SH-SY5Y (cell line): ENCODE measurements at regions not wholly inside any gene's neighbourhood (a gene's known extent, or its start where the extent isn't known, plus 50 kb on each side); places are given as distances from the start of the nearest gene placed in this dataset.

ENCODE experiments used
- GATA2 ChIP-seq: IDR thresholded peaks from 2 replicates; pipeline ENCODE4 v1.6.1; 2011; ENCODE audit warnings: mild to moderate bottlenecking, low read depth, low read length
- GATA3 ChIP-seq: IDR thresholded peaks from 2 replicates; pipeline ENCODE4 v1.6.1; 2011; ENCODE audit warnings: low read depth, mild to moderate bottlenecking, low read length, moderate library complexity

DNA sequence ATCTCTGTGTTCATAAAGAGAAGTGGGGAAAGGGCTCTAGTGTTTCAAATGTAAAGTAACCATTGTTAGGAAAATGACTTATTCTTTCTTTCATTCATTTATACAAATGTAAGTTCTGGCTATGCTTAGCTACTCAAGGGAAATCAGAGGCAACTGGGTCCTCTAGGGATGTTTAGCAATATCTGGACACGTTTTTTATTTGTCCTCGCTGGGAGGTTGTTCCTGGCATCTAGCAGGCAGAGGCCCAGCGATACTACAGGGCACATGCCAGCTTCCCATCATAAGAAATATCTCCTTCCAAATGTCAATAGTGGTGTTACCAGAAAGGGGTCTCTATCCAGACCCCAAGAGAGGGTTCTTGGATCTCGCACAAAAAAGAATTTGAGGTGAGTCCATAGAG lies 150.0 kb downstream of the VCX3A start:
- TF ChIP-seq GATA3 (no peak), GATA2 (no peak)
